IMR-90 (cell line): ENCODE measurements at regions not wholly inside any gene's neighbourhood (a gene's known extent, or its start where the extent isn't known, plus 50 kb on each side); places are given as distances from the start of the nearest gene placed in this dataset.
A peak's percentile ranks its signal among the peaks of the same experiment; 100 is the strongest.

Experiments
- ATAC-seq: fragments of 200-7000 bp; cut with Tn5 transposase; 2 replicates; pipeline ENCODE4 v1.9.1; 2020; ENCODE audit warnings: low read depth, mild to moderate bottlenecking, moderate library complexity
- BruUV-seq: library from RNA; stranded (reverse); fragments of 400-500 nt; replicated peaks from 2 replicates; lab custom pipeline; 2021; lab: Mats Ljungman, UMichigan
- CTCF ChIA-PET: fragments of 300-600 bp; formaldehyde crosslinking; extraction: SDS; loops from one replicate; lab custom pipeline; 2021; ENCODE audit warnings: antibody characterized with exemption; lab: Yijun Ruan, JAX
- POLR2A ChIA-PET: fragments of 300-600 bp; sonication (Branson Sonifier 250); formaldehyde crosslinking; loops from one replicate; lab custom pipeline; 2022; ENCODE audit warnings: antibody characterized with exemption; ENCODE audit not compliant: unreplicated experiment; lab: Charles Lee
- DNase-seq: peaks from one replicate; pipeline ENCODE4 v3.0.0; 2013
- H2AFZ ChIP-seq: replicated peaks from 2 replicates; pipeline ENCODE3; 2013; ENCODE audit warnings: low read length, mild to moderate bottlenecking; ENCODE audit not compliant: poor library complexity
- H2AK5ac ChIP-seq: 2 replicates; pipeline ENCODE4 v1.6.1; 2013; ENCODE audit warnings: low read depth, low read length, inconsistent platforms
- H2AK9ac ChIP-seq: replicated peaks from 2 replicates; pipeline ENCODE3; 2013; ENCODE audit warnings: mild to moderate bottlenecking, low read depth, low read length, moderate library complexity; ENCODE audit not compliant: poor library complexity
- H2BK120ac ChIP-seq: 2 replicates; pipeline ENCODE4 v1.6.1; 2013; ENCODE audit warnings: low read depth, low read length, inconsistent platforms
- H2BK15ac ChIP-seq: 3 replicates; pipeline ENCODE4 v1.6.1; 2013; ENCODE audit warnings: low read depth, low read length, inconsistent platforms
- H2BK20ac ChIP-seq: 2 replicates; pipeline ENCODE4 v1.6.1; 2013; ENCODE audit warnings: low read depth, mild to moderate bottlenecking, inconsistent platforms, low read length, moderate library complexity
- H2BK5ac ChIP-seq: 2 replicates; pipeline ENCODE4 v1.6.1; 2013; ENCODE audit warnings: mild to moderate bottlenecking, low read depth, low read length, inconsistent platforms; ENCODE audit not compliant: poor library complexity, severe bottlenecking
- H3K14ac ChIP-seq: replicated peaks from 2 replicates; pipeline ENCODE4 v1.6.1; 2013; ENCODE audit warnings: low read depth, low read length, inconsistent platforms
- H3K18ac ChIP-seq: 2 replicates; pipeline ENCODE4 v1.6.1; 2013; ENCODE audit warnings: low read depth, low read length, control low read depth
- H3K23ac ChIP-seq: 2 replicates; pipeline ENCODE4 v1.6.1; 2013; ENCODE audit warnings: low read depth, low read length, inconsistent platforms
- H3K27ac ChIP-seq: 2 replicates; pipeline ENCODE4 v1.5.1; 2013; ENCODE audit warnings: mild to moderate bottlenecking, control low read depth, low read length; ENCODE audit not compliant: insufficient read depth
- H3K27me3 ChIP-seq: 2 replicates; pipeline ENCODE4 v1.6.1; 2013; ENCODE audit warnings: low read length; ENCODE audit not compliant: control insufficient read depth, insufficient read depth
- H3K36me3 ChIP-seq: 2 replicates; pipeline ENCODE4 v1.6.1; 2013; ENCODE audit warnings: low read length, mixed read lengths; ENCODE audit not compliant: control insufficient read depth, insufficient read depth
- H3K4ac ChIP-seq: 2 replicates; pipeline ENCODE4 v1.6.1; 2013; ENCODE audit warnings: low read depth, low read length, inconsistent platforms
- H3K4me1 ChIP-seq: 2 replicates; pipeline ENCODE4 v1.6.1; 2013; ENCODE audit warnings: low read length, mixed read lengths; ENCODE audit not compliant: control insufficient read depth, insufficient read depth
- H3K4me2 ChIP-seq: 2 replicates; pipeline ENCODE4 v1.6.1; 2013; ENCODE audit warnings: low read depth, mild to moderate bottlenecking, control low read depth, low read length, moderate library complexity
- H3K4me3 ChIP-seq: 2 replicates; pipeline ENCODE4 v1.5.1; 2013; ENCODE audit warnings: low read depth, mild to moderate bottlenecking, control low read depth, low read length, moderate library complexity; ENCODE audit not compliant: insufficient read depth
- H3K56ac ChIP-seq: 2 replicates; pipeline ENCODE4 v1.6.1; 2013; ENCODE audit warnings: low read length, inconsistent platforms; ENCODE audit not compliant: insufficient read depth; ENCODE audit errors: extremely low read depth
- H3K79me1 ChIP-seq, 2 experiments: 2 replicates each; pipeline ENCODE4 v1.6.1; 2013; ENCODE audit warnings: low read length in 2 of 2, inconsistent platforms in 1 of 2, low read depth in 1 of 2
- H3K9ac ChIP-seq: 2 replicates; pipeline ENCODE4 v1.6.1; 2013; ENCODE audit warnings: low read depth, low read length, control low read depth
- H3K9me1 ChIP-seq: 2 replicates; pipeline ENCODE4 v1.6.1; 2013; ENCODE audit warnings: low read length, inconsistent platforms; ENCODE audit not compliant: insufficient read depth
- H3K9me3 ChIP-seq: 2 replicates; pipeline ENCODE4 v1.6.1; 2013; ENCODE audit warnings: low read length; ENCODE audit not compliant: control insufficient read depth, insufficient read depth
- H4K20me1 ChIP-seq: 2 replicates; pipeline ENCODE4 v1.6.1; 2013; ENCODE audit warnings: low read length, inconsistent platforms; ENCODE audit not compliant: insufficient read depth
- H4K5ac ChIP-seq: 2 replicates; pipeline ENCODE4 v1.6.1; 2013; ENCODE audit warnings: mild to moderate bottlenecking, low read depth, low read length, control low read depth
- H4K8ac ChIP-seq, 2 experiments: 2 replicates each; pipeline ENCODE4 v1.6.1; 2013; ENCODE audit warnings: low read depth in 2 of 2, low read length in 2 of 2, control low read depth in 1 of 2, inconsistent platforms in 1 of 2
- H4K91ac ChIP-seq: 2 replicates; pipeline ENCODE4 v1.6.1; 2013; ENCODE audit warnings: low read depth, low read length, inconsistent platforms; ENCODE audit not compliant: insufficient read depth
- BHLHE40 ChIP-seq: fragments of 150-350 bp; IDR thresholded peaks from 2 replicates; pipeline ENCODE4 v1.6.1; 2016; ENCODE audit warnings: mild to moderate bottlenecking, low read depth, low read length
- CEBPB ChIP-seq: IDR thresholded peaks from 2 replicates; pipeline ENCODE4 v1.6.1; 2012; ENCODE audit warnings: low read depth, low read length, improper control_type of control experiment
- CHD1 ChIP-seq: IDR thresholded peaks from 2 replicates; pipeline ENCODE4 v1.6.1; 2012; ENCODE audit warnings: low read depth, low read length, improper control_type of control experiment
- MAFK ChIP-seq: IDR thresholded peaks from 2 replicates; pipeline ENCODE4 v1.6.1; 2012; ENCODE audit warnings: low read depth, low read length, improper control_type of control experiment
- MAZ ChIP-seq: IDR thresholded peaks from 2 replicates; pipeline ENCODE4 v1.6.1; 2012; ENCODE audit warnings: low read depth, mild to moderate bottlenecking, low read length, improper control_type of control experiment, moderate library complexity, borderline replicate concordance
- NFE2L2 ChIP-seq: fragments of 150-350 bp; IDR thresholded peaks from 2 replicates; pipeline ENCODE4 v1.6.1; 2016; ENCODE audit warnings: low read depth, mild to moderate bottlenecking, low read length
- SMC3 ChIP-seq: fragments of 150-350 bp; IDR thresholded peaks from 2 replicates; pipeline ENCODE4 v1.6.1; 2016; ENCODE audit warnings: low read depth, mild to moderate bottlenecking, antibody characterized with exemption, low read length, moderate library complexity
- dilution Hi-C: fragments of 300-500 bp; cut with HindIII; formaldehyde crosslinking; loops from one replicate; pipeline ENCODE4 v1.14.3; 2018; ENCODE audit warnings: low sequenced_read_pairs; ENCODE audit not compliant: unreplicated experiment
- in situ Hi-C: fragments of 300-500 bp; cut with MboI; formaldehyde crosslinking; loops from 3 replicates; pipeline ENCODE4 v1.14.3; 2019; ENCODE audit warnings: low sequenced_read_pairs, inconsistent platforms, mixed read lengths
- intact Hi-C: fragments of 100-400 bp; cut with micrococcal nuclease; formaldehyde crosslinking; loops from 2 replicates; pipeline ENCODE4 v1.10.0; 2022

DNA sequence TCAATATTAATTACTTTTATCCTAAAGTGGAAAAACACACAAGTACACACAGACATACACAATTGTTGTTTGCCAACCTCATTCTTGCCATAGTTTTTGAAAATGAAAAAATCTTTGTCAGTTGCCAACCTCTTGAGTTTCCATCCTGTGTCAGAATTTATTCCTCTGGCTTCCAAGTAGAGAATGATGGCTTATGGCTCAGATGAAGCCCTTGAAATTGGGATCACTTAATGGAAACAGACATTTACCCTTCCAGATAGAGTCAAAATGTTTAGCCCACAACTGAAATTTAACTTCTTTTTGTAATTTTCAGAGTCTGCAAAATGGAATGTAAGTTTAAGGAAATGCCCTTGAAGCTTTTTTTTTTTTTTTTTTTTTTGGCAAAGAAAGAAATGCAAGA, 321.6 kb upstream of the TNP1 start:
- H3K18ac ChIP-seq, result peak overlapping the region; percentile 49; the same call in 1 of the 2 replicates
- H3K9ac ChIP-seq, result no peak overlapping the region
- H4K20me1 ChIP-seq, result no peaks in the 10 kb centered on the region
- in situ Hi-C loops (no loop called here), intact Hi-C loops (no loop called here), dilution Hi-C loops (no loop called here)
- H2BK15ac ChIP-seq, result no peak overlapping the region
- H3K36me3 ChIP-seq, result no peaks in the 10 kb centered on the region
- H2AK5ac ChIP-seq, result no peak overlapping the region
- H4K8ac ChIP-seq, result no peak overlapping the region
- ChIA-PET POLR2A (interaction anchor here (0.6 kb wide), 1 partner anchor 110 kb away, joined by 3 read pairs; no protein-coding TSS in a partner anchor), CTCF (interaction anchor here (0.7 kb wide), 1 partner anchor 352 kb away, joined by 4 read pairs; no protein-coding TSS in a partner anchor)
- peaks cover 5% of the 10 kb centered on the region for H3K4me1 ChIP-seq
- H2BK120ac ChIP-seq, result no peak overlapping the region
- H2AFZ ChIP-seq, result no peak overlapping the region
- H3K79me1 ChIP-seq, result no peaks in the 10 kb centered on the region
- no peak overlapping the region for H3K23ac ChIP-seq
- H2BK5ac ChIP-seq, result no peak overlapping the region
- H3K27ac ChIP-seq, result no peak overlapping the region
- ATAC-seq (no peak), DNase-seq (no peak)
- BruUV-seq, result no TSS peak
- no peak overlapping the region for H3K4me3 ChIP-seq
- H3K9me3 ChIP-seq, result no peaks in the 10 kb centered on the region
- no peak overlapping the region for H3K56ac ChIP-seq
- H3K27me3 ChIP-seq, result no peaks in the 10 kb centered on the region
- H2BK20ac ChIP-seq, result no peak overlapping the region
- peaks cover 8% of the 10 kb centered on the region for H3K9me1 ChIP-seq
- H4K91ac ChIP-seq, result no peak overlapping the region
- no peak overlapping the region for H3K4me2 ChIP-seq
- H3K4ac ChIP-seq, result no peak overlapping the region
- TF ChIP-seq MAFK (no peak), BHLHE40 (no peak), CEBPB (no peak), CHD1 (no peak), SMC3 (no peak), MAZ (no peak), NFE2L2 (no peak)
- H4K5ac ChIP-seq, result no peak overlapping the region
- H2AK9ac ChIP-seq, result no peak overlapping the region
- no peak overlapping the region for H3K14ac ChIP-seq
